ENCODE measurements at regions not wholly inside any gene's neighbourhood (a gene's known extent, or its start where the extent isn't known, plus 50 kb on each side); places are given as distances from the start of the nearest gene placed in this dataset.
A peak's percentile ranks its signal among the peaks of the same experiment; 100 is the strongest.

DNA sequence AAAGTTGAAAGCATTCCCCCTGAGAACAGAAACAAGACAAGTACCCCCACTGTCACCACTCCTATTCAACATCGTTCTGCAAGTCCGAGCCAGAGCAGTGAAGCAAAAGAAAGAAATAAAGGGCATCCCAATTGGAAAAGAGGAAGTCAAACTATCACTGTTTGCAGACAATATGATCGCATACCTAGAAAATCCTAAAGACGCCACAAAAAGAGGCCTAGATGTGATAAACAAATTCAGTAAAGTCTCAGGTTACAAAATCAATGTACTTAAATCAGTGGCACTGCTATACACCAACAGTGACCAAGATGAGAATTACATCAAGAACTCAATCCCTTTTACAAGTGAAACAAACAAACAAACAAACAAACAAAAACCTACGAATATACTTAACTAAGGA, 87.7 kb upstream of the COCH start:
- no peak for DNase-seq (ENCODE audit: low spot score)

DNA sequence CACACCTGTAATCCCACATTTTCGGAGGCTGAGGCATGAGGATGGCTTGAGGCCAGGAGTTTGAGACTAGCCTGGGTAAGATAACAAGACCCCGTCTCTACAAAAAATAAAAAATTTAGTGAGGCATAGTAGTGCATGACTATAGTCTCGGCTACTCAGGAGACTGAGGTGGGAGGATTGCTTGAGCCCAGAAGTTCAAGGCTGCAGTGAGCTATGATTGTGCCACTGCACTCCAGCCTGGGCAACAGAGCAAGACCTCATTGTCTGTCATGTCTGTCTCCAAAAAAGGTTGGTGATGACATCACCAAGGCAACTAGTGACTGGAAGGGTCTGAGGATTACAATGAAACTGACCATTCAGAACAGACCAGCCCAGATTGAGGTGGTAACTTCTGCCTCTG, 83.5 kb upstream of the COCH start:
- DNase-seq (ENCODE audit: low spot score): no peak

DNA sequence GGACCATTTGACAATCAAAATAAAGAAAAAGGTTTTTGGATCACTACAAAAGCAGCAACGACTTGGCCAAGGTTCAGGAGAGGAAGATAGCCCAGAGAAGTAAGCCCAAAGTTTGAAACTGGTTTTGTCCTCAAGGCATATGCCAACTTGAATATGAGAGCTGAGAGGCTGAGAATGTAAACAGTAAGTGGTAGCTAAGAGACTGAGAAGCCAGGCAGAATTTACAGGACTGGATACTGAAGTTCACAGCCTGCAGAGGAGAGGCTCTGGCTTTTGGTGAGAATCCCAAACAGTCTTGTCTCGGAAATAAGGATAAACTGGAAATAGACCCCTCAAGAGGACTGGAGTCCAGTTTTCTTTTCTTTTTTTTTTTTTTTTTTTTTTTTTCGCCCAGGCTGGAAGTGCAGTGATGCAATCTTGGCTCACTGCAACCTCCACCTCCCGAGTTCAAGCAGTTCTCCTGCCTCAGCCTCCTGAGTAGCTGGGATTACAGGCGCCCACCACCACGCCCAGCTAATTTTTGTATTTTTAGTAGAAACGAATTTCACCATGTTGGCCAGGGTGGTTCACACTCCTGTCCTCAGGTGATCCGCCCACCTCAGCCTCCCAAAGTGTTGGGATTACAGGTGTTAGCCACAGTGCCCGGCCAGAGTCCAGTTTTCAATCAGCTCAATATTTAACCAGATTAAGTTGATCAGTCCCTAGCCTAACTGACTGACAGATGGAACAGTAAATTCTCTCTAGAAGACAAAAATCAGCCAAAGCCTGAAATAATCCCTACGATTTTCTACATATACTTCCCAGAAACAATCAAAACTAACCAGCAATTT, 82.6 kb upstream of the COCH start:
- no peak for DNase-seq (ENCODE audit: low spot score)

DNA sequence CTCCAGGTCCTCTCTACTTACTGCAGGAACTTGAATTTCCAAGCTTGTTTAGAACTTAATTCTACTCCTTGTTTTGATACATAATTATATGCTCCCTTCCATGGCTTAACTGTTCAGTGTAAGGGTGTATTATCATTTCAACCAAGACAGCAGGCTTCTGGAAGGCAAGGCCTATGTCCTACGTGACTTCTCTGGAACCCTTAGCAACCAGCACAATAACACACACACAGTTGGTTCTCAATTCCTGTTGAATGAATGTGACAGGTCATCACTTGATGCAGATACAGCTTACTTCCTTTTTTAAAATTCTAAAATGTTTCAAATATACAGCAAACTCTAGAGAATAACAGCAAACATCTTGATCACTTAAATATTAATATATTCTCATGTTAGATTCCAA, 77.7 kb upstream of the COCH start:
- no peak for DNase-seq (ENCODE audit: low spot score)

DNA sequence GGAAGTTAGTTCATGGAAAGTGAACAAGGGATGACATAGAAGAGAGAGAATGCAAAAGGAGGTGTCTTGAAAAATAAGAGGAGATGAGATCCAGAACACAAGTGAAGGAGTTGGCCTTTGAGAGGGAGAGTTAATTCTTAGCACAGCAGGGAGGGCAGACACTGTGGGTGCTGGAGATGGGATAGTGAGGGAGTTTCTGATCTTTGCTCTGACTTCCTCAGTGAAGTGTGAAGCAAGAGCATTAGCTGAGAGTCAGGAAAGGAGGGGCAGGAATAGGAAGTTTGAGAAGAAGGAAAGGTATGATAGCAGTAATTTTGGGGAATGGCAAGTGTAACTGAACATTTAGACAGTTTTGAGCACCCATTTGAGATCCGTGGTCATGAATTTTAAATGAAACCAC, 75.8 kb upstream of the COCH start:
- DNase-seq (ENCODE audit: low spot score): no peak

DNA sequence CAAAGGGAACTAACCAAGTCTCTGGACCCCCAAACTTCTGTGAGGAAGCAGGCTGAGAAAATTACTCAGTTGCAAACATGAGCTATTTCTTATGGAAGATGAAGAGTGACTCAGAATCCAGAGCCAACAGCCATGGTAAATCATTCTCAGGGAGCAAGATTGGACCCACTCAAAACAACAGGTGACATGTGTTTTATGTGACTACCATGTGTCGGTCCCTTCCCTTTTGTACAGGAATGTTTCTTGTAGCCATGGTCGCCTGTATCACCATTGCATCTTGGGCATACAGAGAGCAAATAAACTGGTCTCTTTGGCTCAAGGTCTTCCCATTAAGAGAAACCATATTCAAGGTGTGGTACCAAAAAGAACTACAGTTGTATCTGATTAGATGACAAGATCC, 75.4 kb upstream of the COCH start:
- no peak for DNase-seq (ENCODE audit: low spot score)

DNA sequence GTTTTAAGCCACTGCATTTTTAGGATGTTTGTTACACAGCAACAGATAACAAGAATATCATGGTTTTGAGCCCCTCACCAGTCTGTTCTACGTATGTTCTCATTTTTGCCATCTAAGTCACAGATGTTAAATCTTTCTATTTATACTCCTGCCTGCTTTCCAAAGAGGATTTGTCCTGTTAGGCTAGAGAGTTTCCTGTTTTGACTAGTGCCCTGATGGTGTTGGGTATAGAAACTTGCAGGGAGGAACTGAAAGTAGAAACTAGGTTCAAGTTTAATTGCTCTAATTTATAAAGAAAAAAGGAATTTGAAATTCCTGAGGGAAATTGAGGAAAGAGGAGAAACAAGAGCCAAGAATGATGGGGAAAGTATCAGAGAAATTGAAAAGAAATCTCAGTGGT, 74.4 kb upstream of the COCH start:
- DNase-seq (ENCODE audit: low spot score): no peak

DNA sequence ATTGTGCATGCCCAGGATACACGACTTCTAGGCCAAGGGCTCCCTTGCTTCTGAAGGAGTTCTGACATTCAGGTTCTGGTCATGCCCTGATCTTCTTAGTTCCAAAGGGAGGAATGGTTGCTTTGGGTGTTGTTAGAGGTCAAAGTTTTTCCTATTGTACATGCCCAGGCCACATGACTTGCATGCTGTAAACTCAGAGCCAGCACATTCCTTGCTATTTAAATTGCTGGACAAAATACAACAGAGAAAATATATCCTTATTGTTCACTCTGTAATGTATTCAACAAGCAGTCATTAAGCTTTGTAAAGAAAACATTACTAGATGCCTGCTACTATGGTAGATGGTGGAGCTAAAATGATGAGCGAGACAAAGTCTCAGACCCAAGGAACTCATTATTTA, 71.2 kb upstream of the COCH start:
- no peak for DNase-seq (ENCODE audit: low spot score)

DNA sequence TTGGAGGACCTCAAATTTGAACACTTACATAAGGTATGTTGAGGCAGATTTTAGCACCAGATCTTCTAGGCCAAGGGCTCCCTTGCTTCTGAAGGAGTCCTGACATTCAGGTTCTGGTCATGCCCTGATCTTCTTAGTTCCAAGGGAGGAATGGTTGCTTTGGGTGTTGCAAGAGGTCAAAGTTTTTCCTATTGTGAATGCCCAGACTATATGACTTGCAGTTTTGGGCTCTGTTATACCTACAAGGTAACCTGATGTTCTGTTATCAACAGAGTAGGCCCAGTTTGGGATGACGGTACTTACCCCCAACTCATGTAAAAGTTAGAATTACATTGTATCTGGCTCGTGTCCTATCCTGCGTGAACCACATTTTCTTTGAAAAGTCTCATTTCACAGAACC, 69.1 kb upstream of the COCH start:
- DNase-seq (ENCODE audit: low spot score): no peak

DNA sequence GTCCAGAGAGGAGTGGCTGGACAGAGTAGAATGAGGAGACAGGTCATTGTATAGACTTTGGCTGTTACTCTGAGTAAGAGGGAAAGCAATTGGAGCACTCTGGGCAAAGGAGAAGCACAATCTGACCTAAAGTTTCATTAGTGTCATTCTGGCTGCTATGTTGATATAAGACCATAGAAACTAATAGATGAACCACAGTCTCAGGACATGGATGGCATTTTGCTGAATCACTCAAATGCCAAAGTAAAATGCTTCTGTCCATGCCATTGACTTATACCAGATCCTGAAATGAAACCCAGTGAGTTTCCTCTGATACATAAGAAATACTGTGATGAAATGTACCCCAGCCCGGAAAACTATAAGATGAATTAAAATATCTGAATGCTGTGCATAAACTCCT, 65.8 kb upstream of the COCH start:
- no peak for DNase-seq (ENCODE audit: low spot score)

DNA sequence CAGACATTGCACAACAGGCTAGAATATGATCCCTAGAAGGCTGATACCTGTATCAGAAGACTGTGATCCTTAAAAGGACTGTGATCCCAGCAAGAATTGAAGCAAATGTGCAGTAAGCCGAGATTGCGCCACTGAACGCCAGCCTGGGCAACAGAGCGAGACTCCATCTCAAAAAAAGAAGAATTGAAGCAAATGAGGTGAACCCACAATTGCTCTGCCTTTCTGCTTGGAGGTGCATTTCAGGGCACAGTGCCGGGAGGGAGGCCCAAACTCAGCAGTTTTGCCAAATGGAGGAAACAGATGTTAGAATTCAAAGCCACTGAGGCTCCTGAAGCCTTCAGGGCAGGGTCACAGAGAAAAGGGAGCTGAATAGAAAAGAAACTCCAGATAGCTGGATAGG, 61.1 kb upstream of the COCH start:
- DNase-seq (ENCODE audit: low spot score): peak; percentile 3

DNA sequence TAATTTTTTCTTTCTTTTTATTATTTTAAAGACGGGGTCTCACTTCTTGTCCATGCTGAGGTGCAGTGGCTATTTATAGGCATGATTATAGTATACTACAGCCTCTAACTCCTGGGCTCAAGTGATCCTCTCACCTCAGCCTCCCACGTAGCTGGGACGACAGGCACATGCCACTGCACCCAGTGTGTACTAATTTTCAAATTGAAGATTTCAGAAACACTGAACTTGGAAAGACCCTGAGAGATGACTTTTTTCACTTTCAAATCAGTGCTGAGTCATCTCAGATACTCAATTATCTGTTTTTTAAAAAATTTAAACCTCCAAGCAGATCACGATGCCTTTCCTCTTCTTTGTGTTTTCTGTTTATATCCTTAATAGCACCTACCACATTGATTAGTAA, 53.7 kb upstream of the COCH start:
- no peak for DNase-seq (ENCODE audit: low spot score)

DNA sequence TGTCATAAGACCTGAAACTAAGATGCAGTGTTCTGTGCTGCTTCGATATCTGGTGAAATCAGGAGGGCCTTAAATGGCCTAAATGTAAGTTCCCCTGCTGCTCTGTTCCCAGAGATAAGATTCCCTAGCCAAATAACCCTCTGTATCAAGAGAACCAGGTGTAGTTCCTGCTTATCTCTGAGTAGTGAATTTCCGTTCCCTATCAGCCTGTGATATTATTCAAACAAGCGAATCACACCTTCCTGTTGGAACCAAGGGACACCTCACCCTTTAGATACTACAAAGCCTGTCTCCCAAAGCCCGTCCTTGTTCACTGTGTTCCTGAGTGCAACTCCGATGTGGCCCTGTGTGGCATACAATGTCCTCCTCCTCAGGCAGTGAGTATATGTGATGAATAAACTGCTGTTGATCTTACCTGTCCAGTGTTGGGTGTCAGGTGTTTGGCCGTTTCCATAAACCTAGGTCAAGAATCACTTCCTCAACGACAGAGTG, 52.2 kb upstream of the COCH start:
- DNase-seq (ENCODE audit: low spot score): no peak

Measured in umbilical cord (tissue), 1 donor.